ENCODE measurements at regions not wholly inside any gene's neighbourhood (a gene's known extent, or its start where the extent isn't known, plus 50 kb on each side); places are given as distances from the start of the nearest gene placed in this dataset.

DNA sequence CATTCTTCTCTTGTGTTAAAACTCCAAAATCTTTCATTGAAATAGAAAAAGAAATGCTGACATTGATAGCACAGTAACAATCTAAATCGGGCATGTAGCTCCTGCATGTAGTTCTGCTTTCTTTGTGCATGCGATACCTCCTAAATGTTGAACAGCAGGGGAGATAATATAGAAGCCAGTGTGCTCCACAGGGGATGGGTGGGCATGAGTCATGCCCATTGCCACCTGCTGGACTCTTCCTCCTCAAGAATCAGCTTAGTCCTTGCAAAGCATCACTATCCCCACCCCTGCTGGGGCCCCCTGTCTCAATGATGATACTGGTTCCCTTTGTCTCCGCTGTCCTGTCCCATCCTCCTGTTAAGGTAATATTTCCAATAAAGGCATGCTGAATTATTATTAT lies 203.0 kb downstream of the RWDD3 start:
- DNase-seq, result no peak

DNA sequence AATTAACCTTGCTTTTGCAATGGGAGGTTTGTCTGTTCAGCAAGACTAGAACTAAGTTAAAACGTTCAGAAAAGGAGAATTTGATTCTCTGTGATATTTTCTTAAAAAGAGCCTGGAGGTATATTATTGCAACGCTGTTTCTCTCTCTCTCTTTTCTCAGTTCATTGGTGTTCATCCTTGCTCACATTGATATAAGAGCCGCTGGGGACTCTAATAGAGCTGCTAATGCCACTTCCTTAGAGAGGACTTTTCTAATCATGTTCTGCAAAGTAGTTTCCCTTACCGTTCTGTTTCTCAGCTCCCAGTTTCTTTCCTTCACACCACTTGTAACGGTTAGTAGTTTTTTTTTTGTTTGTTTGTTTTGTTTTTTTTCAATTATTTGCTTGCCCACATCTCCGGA lies 203.8 kb downstream of the RWDD3 start:
- no peak for DNase-seq

DNA sequence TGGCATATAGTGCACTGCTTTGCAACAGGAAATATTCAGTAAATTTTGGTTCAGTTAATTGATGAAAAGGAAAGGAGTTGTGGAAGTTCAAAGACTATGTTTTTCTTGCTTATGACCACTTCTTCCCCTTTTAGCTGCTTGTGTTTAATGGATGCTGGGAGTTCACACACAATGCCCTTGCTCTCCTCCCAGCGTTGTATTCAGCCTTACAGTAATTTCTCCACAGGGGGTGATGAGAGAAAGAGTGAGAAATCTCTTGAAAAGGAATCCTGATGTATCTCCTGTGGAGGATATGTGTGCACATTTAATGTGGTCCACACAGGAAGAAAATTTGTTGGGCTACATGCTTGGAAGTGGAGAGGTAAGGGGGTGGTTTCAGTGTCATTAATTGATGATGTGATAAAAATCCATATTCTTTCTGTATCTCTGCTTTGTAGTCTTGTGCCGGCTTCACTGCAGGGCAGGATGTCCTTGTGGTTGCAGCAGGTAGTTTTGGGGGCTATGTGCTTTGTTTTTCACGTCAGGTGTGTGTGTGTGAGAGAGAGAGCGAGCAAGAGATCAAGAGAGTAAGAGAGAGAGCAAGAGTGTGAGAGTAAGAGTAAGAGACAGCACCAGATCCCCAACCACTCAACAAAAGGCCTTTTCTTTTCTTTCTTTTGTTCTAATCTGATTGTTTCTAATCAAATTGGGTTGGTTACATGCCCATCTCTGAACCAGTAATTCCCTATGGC lies 204.4 kb downstream of the RWDD3 start:
- DNase-seq, result no peak

DNA sequence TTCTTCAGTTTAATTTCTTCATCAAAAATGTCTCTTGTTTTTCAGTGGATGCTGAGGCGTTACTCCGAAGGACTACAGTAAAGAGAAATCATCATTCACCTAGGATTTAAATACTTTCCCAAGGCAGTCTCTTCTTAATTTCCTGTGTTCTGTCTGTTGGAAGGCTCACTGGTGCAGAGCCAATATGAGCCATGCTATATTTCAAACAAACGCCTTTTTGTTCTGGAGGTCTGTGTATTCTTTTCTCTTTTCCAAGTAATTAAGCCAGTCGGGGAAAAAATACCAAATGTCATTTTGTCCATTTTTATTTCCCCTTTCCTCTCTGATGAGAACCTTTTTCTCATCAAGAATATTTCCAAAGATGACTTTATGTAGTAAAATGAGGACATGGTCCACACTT lies 206.5 kb downstream of the RWDD3 start:
- no peak for DNase-seq

DNA sequence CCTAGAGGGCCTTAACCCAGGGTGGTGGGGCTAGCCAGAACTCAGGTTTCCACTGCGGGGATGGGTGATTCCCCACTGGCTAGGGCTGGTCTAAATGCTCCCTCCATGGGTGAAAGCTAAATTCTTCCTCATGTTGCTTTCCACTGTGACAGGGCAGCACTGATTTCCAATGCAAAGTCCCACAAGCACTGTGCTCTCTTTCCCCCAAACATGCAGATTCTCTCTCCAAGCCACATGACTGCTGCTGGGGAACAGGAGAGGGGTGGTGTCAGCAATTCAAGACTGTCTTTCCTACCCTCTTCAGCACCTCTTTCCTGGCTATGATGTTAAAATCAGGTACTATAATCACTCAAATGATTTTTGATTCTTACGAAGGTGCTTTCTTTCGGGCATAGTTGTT lies 215.5 kb downstream of the RWDD3 start:
- no peak for DNase-seq

DNA sequence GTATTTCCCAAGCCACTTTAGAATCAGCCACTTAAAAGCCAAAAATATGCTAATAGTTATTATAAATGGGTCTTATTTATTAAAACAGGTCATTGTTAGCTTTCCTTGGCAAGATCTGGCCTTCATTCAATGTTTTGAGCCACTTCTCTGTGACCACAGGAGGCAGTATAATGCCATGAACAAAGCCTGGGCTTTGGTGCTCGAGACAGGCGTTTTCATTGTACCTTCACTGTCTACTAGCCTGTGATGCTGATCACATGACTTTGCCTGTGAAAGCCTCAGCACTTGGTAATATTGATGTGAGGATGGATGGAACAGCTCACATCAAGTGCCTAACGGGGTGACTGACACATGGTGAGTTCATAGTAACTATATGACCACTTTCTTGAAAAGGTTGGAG lies 217.0 kb downstream of the RWDD3 start:
- no peak for DNase-seq

DNA sequence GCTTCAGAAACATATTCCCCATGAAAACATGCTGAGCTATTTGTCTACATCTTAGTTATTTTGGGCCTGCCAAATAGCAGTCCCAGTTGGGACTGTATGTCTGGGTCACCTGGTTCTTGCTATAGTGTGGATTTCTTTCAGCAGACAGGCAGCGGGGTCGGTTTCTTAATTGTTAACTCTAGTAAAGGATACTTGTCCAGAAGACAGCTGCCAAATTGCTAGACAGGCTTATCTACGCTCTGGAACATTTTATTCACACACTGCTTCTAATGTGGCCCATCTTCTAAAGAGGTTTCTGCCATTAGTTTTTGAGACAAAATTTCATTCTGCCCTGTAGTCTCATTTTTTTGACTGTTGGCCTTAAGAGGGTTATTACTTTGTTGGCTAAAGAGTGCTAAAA lies 217.9 kb downstream of the RWDD3 start:
- no peak for DNase-seq

DNA sequence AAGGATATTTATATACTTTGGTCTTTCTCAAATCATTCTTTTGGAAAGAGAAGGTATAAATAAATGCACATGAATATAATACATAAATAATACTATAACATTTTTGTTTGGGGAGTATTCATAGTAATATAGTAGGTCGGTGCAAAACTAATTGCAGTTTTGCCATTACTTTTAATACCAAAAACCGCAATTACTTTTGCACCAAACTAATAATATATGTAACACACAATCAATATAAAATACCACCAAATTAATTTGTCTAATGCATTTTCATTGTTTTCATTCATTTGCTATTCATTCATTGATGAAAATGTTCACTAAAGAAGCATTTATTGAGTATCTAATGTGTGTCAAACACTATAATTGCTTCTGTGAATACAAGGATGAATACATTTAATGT lies 219.0 kb downstream of the RWDD3 start:
- DNase-seq, result no peak

DNA sequence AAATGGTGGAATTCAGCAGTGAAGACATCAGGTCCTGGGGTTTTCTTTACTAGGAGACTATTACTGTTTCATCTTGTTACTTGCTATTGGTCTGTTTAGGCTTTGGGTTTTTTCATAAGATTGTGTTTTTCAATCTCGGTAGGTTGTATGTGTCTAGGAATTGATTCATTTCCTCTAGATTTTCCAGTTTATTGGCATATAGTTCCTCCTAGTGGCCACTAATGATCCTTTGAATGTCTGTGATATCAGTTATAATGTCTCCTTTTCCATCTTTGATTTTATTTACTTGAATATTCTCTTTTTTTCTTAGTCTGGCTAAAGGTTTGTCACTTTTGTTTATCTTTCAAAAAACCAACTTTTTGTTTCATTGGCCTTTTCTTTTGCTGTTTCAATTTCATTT lies 233.0 kb downstream of the RWDD3 start:
- DNase-seq, result no peak

DNA sequence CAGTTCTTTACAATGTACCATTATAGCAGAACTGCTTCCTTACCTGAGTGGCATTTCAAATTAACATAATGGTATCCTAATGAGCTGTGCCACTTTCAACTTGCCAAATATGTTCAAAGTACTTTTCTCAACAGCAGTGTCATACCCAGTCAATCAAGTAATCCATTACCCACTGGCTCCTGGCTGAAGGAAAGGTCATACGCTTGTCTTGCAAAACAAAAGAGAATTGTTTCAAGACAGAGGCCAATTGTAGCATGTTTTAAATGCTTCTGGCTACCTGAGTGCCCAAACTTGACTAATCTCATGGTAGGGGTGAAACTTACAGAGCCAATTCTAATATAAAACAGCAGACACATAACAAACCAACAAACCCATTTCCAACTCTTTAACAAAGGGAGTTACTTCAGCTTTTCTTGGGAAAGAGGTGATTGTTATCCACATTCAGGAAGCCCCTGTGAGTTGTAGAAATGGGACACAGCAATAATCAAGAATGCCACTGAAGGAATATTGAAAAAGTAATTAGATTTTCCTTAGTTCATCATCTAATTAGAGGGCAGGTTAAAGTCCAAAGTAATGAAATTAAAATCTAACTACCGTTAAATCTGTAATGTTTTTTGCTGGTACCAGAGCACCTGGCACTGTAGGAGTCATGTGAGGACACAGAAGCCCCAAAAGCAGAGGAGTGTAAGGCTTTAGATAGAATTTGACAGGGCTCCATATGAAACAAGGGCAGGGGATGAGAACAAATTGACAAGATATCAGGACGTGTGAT lies 241.9 kb downstream of the RWDD3 start:
- no peak for DNase-seq

DNA sequence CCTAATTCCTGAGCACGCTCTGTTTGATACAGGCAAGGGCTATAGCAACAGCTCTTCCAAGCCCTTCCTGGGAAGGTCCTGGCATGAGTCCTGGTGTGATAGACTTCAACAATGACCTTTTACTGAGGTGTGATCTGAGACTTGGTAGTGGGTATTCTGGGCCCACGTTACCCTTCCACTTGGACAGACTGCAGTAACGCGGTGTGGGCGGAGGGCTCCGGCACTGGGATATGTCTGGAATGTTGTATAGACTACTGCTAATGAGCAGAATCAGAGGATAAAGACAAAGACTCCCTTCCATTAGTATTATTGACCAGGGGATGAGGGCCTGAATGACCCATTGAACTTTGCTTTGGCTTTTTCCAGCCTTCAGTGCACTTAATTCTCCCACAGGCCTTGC lies 262.3 kb downstream of the RWDD3 start:
- no peak for DNase-seq

DNA sequence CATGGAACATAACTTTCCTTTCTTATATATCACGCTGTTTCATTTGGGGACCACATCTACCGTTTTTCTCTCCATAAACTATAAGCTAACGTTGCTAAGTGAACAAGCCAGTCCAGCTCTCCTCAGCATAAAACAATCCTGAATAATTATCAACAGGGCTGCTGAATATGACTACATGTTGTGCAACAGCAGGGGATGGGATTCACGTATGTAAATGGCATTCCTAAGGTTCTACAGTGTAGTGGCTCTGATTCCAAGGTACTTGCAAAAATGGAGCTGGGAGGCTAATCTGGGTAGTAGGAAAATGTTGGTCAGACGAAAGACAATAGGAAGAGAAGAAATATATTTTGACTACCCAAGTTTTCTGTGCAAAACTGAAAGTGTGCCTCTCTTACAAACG lies 262.8 kb downstream of the RWDD3 start:
- DNase-seq, result no peak

DNA sequence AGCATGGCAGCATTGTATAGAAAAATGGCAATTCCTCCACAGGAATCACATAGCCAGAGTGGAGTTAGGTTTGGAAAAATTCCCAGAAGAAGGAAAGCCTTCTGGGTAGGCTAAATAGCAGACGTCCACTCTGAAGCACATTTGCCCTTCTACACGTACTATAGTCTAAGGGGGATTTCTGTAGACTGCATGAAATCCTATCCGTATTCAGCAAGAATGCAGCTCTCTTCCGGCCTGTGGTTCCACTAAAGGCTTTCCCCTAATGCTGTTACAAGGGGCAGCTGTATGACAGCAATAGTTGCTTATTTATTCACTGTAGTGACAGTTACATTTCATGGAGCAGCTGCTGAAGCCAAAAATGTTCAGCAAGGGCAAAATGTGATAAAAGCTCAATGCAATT lies 263.6 kb downstream of the RWDD3 start:
- no peak for DNase-seq

DNA sequence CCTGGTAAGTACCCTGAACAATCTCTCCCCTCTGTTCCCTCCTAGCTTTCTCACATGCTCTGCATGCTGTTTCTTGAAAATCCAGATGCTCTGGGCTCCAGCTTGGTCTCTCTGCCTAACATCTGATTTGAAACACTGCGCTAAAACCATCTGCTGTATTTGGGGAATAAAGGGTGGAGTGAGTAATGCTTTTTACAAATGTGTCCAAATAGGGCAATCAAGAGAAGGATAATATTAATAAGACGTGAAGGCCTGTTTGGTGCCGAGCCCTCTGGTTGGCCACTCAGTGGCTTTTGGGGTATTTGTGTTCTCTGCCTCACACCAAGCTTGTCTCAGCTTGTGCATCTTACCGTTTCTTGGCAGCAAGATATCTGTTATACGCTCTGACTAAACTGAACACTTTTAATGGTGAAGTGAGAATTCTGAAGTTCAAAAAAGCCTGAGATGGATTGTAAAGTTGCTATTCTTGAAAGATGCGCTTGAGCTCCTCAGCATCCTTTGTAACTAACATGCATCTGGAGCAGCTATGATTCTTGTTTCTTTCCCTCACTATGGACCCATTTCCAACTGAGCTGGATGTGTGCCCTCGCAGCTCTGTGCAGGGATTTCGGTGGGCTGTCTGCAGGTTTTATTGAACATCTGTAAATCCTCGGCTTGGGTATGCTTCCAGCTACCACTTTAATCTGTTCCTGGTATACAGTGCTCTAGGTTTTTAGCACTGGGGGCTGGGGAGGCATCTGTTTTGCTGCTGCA lies 269.4 kb downstream of the RWDD3 start:
- DNase-seq, result no peak

DNA sequence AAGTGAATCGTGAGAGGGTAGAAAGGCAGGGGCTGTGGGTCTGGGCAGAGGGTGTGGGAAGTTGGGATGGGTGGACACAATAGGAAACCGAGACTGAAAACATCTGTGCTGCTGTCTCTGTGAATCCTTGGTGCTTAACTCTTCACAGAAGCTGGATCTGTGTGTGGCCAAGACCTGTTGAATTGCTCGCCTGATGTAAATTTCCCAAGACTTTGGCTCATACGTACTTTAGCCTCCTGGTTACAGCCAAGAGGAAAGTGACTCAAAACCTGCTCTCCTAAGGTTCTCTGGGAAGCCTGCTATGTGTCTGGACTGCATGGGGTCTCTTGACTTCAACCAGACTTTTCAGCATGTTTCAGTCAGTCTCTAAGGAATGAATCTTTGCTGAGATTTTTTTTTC lies 270.3 kb downstream of the RWDD3 start:
- no peak for DNase-seq

DNA sequence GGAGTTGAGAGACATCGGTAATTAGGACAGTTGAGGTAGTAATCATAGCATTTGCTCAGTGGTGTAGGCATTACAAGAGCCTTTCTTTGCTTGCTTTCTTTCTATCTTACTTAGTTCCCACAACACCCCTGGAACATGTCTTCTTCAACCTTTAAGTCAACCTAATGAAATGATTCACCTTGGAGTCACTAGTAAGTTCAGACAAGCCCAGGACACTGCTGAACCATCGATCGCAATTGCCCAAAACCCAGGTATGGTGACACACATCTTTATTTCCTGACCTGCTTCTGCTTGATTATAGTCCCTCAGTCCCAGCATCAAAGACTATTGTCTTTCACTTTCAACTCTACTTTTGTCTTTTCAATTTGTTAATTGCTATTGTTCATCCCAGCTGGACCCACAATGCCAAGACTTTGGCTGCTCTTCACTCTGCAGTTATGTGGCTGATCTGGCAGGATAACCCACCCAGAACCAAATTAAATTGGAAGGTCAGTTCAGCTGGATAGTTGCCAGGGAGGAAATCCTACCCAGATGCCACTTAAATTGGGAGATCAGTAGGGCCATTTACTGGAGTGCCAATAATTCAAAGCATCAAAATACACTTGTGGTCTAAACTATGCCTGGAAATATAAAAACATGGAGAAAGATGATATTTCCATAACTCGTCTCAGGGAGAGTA lies 272.9 kb downstream of the RWDD3 start:
- no peak for DNase-seq

DNA sequence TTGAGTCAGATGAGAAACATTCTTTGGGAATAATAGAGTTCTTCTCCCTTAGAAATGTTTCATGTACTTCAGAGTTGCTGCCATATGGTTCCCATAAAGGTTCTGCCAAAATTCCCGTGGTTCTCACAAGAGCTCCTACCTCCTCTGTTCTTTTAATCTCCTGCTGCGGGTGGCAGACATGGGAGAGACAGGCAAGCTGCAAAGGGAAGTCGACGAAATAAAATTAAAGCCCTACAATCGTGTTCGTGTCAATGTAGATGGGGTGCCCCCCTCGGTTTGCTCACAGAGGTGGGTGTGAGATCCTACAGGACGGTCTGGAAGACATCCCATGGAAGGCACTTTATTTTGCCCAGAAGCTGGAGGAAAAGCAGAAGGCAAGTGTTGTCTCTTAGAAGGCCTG lies 276.0 kb downstream of the RWDD3 start:
- DNase-seq, result no peak

DNA sequence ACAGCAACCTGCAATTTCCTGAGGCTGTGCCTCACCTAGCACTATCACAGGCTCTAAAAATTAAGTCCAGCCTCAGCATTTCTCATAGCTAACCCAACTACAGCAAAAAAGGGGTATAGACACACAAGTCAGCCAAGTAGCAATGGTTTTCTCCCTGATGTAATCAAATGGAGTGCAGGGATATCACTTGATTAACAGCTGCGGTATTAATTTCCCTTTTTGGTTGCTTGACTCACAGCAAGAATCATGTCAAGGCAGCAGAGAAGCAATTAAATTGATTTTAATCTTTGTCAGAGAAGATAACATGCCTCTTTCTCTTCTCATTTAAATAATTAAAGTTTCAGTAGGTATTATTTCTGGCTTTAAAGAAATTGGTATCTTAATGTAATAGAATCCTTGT lies 278.9 kb downstream of the RWDD3 start:
- no peak for DNase-seq

DNA sequence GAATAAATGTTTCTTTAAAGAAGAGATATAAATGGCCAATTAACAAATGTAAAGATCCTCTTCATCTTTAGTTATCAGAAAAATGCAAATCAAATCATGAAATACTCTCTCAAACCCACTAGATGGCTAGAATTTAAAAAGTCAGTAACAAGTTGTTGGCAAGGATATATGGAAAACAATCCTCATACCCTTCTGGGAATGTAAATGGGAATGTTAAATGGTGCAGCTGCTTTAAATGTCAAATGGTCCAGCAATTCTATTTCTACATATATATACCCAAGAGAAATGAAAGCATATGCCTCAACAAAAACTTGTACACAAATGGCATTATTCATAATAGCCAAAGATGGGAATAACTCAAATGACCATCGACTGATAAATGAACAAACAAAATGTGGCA lies 283.5 kb downstream of the RWDD3 start:
- no peak for DNase-seq

DNA sequence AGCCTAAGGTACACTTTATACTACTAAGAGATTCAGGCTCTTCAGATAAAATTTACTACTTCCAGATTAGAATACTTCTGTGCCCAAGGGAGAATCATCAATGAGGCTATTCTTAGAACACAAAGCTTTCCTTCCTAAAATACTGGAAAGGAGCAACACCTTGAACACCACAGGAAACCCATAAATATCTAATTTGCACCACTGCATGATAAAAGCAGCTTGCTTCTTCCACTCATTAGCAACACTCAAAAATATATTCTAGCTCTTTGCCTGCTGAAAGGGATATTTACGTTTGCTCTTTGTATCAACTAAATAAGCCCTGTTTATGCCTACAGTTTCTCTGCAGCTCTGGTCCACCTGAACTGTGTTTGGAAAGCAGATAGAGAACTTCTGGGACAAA lies 284.3 kb downstream of the RWDD3 start:
- DNase-seq, result no peak

DNA sequence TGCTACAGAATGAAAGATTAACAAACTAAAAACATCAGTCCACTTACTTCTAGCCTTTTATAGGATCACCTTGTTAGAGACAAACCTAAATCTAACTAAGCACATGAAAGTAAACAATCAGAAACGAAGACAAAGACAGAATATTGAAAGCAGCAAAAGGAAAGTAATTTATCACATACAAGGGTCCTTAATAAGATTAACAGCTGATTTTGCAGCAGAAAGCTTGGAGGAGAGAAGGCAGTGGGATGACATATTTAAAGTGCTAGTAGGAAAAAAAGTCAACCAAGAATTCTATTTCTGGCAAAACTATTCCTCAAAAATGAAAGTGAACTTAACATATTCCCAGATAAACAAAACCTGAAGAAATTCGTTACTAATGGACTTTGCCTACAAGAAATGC lies 286.4 kb downstream of the RWDD3 start:
- DNase-seq, result no peak

DNA sequence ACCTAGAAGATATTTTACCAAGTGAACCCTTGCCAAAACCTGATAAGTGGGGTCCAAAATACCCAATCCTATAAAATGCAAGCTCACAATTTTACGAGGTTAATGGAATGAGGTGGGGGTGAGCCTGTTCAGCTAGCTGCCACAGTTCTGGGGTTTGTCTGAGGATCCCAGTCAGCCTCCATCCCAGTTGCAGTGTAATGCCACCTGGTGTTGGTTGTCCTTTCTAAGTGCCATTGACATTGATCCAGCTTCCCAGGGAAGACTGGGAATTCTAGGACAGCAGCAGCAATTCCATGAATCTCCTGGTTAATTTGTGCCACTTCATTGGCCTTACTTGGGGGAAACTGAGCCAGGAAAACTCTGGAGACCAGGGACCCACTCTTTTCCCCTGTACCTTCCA lies 298.3 kb downstream of the RWDD3 start:
- no peak for DNase-seq

DNA sequence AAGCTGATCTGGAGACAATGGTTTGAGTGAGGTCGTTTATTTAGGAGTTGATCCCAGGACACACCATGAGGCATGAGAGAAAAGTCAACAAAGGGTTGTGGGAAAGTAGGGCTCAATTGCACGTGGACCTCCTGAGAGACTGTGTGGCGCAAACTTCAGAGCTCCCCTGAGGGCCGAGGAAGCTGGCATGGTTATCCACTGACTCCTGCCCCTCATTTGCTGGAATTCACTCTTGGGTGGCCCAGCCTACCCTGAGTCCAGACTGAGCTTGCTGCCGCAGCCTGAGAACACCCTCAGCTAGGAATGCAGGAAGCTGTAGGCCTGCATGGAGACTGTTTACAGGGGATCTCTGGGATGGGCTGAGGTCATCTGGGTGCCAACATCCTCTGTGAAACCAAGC lies 301.0 kb downstream of the RWDD3 start:
- no peak for DNase-seq

DNA sequence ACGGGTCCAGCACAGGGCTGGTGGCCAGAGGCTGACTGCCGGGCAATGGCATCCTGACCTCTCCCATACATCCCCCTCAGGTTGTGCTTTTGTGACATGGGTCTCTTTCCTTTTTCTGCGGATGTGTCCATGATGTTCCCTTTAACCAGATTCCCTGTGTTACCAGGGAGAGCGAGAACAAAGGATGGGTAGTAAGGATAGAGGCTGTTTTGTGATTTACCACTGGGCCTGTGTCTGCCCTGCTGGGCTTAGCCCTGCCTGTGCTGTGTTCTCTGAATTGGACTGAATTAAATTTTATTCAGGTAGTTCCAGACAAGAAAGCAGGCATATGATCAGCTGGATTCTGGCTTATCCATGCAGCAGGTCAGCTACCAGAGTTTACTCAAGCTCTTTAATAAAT lies 301.6 kb downstream of the RWDD3 start:
- no peak for DNase-seq
